Ovary (tissue), 7 donors: ENCODE measurements at regions not wholly inside any gene's neighbourhood (a gene's known extent, or its start where the extent isn't known, plus 50 kb on each side); places are given as distances from the start of the nearest gene placed in this dataset.

Experiments
- DNase-seq, 5 donors: peaks; one replicate each; pipeline ENCODE4 v3.0.0-alpha.2; 2019 to 2020
- H3K27ac ChIP-seq, 2 donors: fragments of 200-600 bp; one replicate each; pipeline versions ENCODE4 v1.5.1 to v1.8.0; 2019 to 2022
- H3K27me3 ChIP-seq: fragments of 200-600 bp; one replicate; pipeline ENCODE4 v1.8.0; 2022
- H3K36me3 ChIP-seq: fragments of 200-600 bp; sonication (generic); one replicate; pipeline ENCODE4 v1.5.1; 2019
- H3K4me1 ChIP-seq: one replicate; pipeline ENCODE4 v1.8.1; 2013; ENCODE audit warnings: mild to moderate bottlenecking, moderate library complexity; ENCODE audit not compliant: insufficient read depth
- H3K4me3 ChIP-seq: fragments of 200-600 bp; sonication (generic); one replicate; pipeline ENCODE4 v1.5.1; 2017
- H3K9me3 ChIP-seq, 2 donors: fragments of 200-600 bp in 1 of 2; sonication (generic) in 1 of 2; one replicate each; pipeline versions ENCODE4 v1.5.1 to v1.8.1; 2013 to 2019; ENCODE audit warnings: mild to moderate bottlenecking in 1 of 2, moderate library complexity in 1 of 2
- CTCF ChIP-seq, 3 donors: fragments of 450-650 bp in 2 of 3; fragments of 200-600 bp in 1 of 3; IDR thresholded peaks; one replicate each; pipeline versions ENCODE4 v1.5.1 to v1.8.0; 2016 to 2022; ENCODE audit warnings: antibody characterized with exemption in 3 of 3, mild to moderate bottlenecking in 1 of 3
- EP300 ChIP-seq: sonication (generic); formaldehyde crosslinking; IDR thresholded peaks from one replicate; pipeline ENCODE4 v1.6.1; 2017; ENCODE audit warnings: antibody characterized with exemption
- POLR2A ChIP-seq: fragments of 450-650 bp; IDR thresholded peaks from one replicate; pipeline ENCODE4 v1.6.1; 2017; ENCODE audit warnings: antibody characterized with exemption, mild to moderate bottlenecking, moderate library complexity
- WGBS, 3 donors: extraction: QIAGEN DNeasy Blood & Tissue Kit in 1 of 3; methylation state at CpG; one replicate each; pipeline versions ENCODE4 v1.1.5 to v1.1.7; 2013 to 2017; 5-methylcytosine and 5-hydroxymethylcytosine counted together
- intact Hi-C, 4 donors: fragments of 100-400 bp; cut with DNase I; formaldehyde crosslinking; loops; one replicate each; pipeline versions ENCODE4 v1.11.0 to v1.15.1; 2022 to 2023
- donor health status: DM: no; HTN: no; CAD: no; lungs with moderate emphysema.
- donor health status: DM: no; HTN: no; CAD: no.
- donor health status: Bipolar disorder and iron deficiency.
- donor health status: DM: no; HTN: no; CAD: no.
- donor health status: DM: yes; HTN: yes; CAD: no.

- Histone ChIP-seq H3K27me3 (no peaks in the 10 kb centered on the region), H3K36me3 (no peaks in the 10 kb centered on the region), H3K27ac (no peak overlapping the region), H3K9me3 (no peaks in the 10 kb centered on the region), H3K4me1 (no peaks in the 10 kb centered on the region), H3K4me3 (no peak overlapping the region)
- WGBS, 3 donors, result 67 to 80% (median 70%) methylated on average over 1 of the region's 1 CpG
- TF ChIP-seq CTCF (IDR thresholded peaks at IDR 0.05), result no peak
- no peak for TF ChIP-seq POLR2A
- TF ChIP-seq EP300, result no peak
- no peak for DNase-seq
- intact Hi-C loops, result no loop called here
Observed at GRCh38 chr4:115720611-115721010, 607.2 kb upstream of the NDST4 start.

GRCh38 chr4:115711575-115711974 is 598.2 kb upstream of the NDST4 start:
- intact Hi-C loops, result no loop called here
- TF ChIP-seq POLR2A (no peak), EP300 (no peak), CTCF (IDR thresholded peaks at IDR 0.05) (no peak)
- Histone ChIP-seq H3K4me1 (no peaks in the 10 kb centered on the region), H3K36me3 (no peaks in the 10 kb centered on the region), H3K27ac (no peak overlapping the region), H3K9me3 (no peaks in the 10 kb centered on the region), H3K4me3 (no peak overlapping the region), H3K27me3 (no peaks in the 10 kb centered on the region)
- DNase-seq, result no peak
- WGBS, 3 donors, result 32 to 41% (median 36%) methylated on average over 2 of the region's 2 CpGs

GRCh38 chr4:115688961-115689360 is 575.5 kb upstream of the NDST4 start:
- H3K27me3 ChIP-seq, result no peaks in the 10 kb centered on the region

GRCh38 chr4:115687052-115687755 is 573.8 kb upstream of the NDST4 start:
- Histone ChIP-seq H3K4me3 (no peak overlapping the region), H3K9me3 (no peaks in the 10 kb centered on the region), H3K27me3 (no peaks in the 10 kb centered on the region), H3K4me1 (no peaks in the 10 kb centered on the region), H3K27ac (no peak overlapping the region), H3K36me3 (no peaks in the 10 kb centered on the region)
- 96 to 100% (median 97%) methylated on average over 1 of the region's 1 CpG for WGBS, 3 donors
- DNase-seq, result no peak
- TF ChIP-seq EP300, result no peak
- no peak for TF ChIP-seq POLR2A
- no peak for TF ChIP-seq CTCF (IDR thresholded peaks at IDR 0.05)
- intact Hi-C loops, result no loop called here

More at GRCh38 chr4:115688961-115689360, 575.5 kb upstream of the NDST4 start:
- no peaks in the 10 kb centered on the region for H3K4me1 ChIP-seq
- no peaks in the 10 kb centered on the region for H3K9me3 ChIP-seq
- TF ChIP-seq POLR2A (no peak), EP300 (no peak), CTCF (IDR thresholded peaks at IDR 0.05) (no peak)
- intact Hi-C loops, result no loop called here
- no peak overlapping the region for H3K4me3 ChIP-seq
- no peaks in the 10 kb centered on the region for H3K36me3 ChIP-seq
- DNase-seq, result no peak
- H3K27ac ChIP-seq, result no peak overlapping the region
